CD1c-positive myeloid dendritic cell (primary cell): ENCODE measurements at regions not wholly inside any gene's neighbourhood (a gene's known extent, or its start where the extent isn't known, plus 50 kb on each side); places are given as distances from the start of the nearest gene placed in this dataset.

ENCODE experiments used
- DNase-seq: peaks from one replicate; pipeline ENCODE4 v3.0.0-alpha.2; 2016; ENCODE audit errors: extremely low spot score

DNA sequence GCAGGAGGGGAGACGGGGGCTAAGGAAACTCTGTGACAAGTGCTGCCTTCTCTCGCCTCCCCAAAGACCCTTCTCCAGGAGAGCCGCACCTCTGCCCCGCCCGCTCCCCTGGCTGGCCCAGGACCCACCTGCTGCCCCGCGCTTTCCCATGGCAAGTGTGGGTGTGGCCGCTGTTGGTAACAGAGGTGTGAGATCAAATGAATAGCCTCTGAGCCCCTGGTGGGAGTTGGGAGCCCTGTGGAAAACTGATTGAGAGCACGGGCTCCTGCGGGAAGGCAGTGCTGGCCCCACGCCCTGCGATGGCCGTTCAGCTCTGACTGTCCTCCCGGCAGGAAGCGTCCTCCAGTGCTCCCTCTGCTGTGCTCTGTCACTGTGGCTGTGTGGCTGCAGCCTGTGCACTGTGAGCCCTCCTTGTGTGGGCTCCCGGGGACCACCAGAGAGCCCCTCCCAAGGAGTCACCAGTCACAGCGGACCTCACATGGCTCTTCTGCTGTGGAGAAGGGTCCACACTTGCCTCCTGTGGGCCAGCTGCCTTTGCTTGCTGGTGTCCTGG is 1275.9 kb downstream of the BRD1 start:
- DNase-seq = no peak

DNA sequence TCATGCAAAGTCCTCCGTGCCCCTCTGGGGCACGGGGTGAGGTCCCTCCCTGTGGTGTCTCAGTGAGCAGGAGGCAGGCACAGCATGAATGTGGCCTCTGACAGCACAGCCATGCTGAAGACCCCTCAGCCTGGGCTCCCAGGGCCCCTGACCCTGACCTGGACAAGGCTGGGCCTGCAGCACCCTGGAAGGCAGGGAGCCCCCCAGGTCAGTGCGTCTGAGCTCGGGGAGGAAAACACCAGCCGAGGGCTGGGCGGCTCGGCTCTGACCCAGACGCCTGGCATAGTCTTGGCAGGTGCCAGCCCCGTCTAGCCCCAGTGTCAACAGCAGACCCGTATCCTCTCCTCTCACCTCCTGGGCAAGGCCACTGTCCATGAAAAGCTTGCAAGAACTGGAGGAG is 1276.6 kb downstream of the BRD1 start:
- no peak for DNase-seq

DNA sequence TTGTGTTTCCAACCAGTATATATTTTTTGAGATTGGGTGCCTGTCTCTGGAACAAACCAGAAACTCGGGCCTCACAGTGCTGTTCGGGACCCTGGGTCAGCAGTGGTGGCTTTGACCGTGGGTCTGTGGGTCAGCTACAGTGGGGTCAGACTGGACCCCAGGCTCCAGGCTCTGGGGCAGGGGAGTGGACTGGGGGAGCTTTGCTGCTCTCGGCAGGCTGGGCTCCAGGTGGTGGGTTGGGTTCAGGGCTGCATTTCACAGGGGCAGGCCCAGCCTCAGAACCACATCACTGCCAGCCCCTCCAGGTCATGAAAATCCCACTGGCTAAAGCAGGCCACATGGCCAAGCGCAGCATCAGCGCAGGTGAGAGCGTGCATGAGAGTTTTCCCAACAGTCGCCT is 1279.3 kb downstream of the BRD1 start:
- DNase-seq = no peak

DNA sequence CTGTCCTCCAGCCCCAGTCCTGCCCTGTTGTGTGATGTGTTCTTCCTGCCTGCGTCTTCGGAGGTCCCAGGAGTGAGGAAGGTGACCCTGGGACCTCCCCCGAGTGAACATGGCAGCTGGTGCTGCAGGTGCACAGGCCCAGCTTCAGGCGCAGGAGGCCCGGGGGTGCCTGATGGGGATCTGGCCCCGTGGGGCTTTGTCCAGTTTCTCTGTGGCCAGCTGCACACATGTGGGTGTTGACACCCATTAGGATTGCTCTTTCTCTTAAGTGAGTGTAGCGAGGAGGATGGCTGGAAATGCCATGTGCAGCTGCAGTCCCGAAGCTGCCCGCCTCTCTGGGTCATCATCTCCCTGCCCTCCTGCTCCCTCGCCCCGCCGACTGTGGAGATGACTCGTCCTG is 1279.7 kb downstream of the BRD1 start:
- no peak for DNase-seq

DNA sequence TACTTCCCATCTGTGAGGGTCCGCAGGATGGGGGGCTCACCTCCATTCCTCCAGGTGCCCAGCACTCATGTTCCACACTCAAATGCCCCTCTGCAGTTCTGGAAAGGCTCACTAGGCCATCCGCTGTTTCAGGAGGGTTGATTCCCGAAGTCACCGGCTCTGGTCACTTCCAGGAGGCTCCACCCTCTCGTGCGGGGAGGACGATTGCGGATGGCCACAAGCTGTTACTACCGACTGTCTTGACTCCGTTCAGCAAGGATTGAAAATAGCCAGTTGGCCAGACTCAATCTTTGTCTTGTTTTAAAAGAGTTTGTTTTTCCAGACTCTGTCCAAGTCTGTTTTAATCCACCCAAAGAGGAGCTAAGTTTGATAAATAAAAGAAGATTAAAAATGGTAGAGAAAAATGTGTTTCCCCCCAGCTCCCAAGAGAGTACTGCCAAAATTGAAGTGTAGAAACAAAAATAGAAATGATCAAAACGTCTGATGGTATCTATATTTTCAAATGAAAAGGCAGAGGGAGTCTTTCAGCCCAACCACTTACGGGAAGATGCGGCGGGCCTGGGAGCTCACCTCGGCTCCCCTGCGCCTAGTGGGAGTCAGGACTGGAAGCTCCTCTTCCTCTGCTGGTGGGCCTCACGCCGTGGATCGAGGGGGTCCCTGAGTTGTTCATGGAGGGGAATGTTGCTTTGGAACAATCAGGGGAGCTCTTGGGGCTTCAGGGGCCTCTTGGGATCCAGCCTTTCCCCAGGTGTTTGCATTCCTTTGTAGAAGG is 1280.8 kb downstream of the BRD1 start:
- DNase-seq = no peak

DNA sequence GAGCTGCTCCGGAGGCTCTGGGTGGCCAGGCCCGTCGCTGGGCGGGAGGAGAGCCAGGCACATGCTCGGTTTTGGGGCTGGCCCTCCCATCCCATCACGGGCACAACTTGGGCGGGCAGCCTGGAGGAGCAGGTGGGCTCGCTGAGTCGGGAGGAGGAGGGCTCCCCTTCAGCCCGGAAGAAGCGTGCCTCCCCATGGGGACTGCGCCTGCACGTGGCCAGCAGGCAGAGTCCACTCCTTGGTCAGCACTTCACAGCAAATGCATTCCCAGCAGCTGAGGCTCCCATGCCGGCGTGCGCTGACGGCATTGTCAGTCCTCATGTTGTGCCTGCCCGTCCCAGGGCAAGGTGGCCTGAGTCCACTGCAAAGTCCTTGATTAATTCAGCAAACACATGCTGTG is 1281.7 kb downstream of the BRD1 start:
- no peak for DNase-seq

DNA sequence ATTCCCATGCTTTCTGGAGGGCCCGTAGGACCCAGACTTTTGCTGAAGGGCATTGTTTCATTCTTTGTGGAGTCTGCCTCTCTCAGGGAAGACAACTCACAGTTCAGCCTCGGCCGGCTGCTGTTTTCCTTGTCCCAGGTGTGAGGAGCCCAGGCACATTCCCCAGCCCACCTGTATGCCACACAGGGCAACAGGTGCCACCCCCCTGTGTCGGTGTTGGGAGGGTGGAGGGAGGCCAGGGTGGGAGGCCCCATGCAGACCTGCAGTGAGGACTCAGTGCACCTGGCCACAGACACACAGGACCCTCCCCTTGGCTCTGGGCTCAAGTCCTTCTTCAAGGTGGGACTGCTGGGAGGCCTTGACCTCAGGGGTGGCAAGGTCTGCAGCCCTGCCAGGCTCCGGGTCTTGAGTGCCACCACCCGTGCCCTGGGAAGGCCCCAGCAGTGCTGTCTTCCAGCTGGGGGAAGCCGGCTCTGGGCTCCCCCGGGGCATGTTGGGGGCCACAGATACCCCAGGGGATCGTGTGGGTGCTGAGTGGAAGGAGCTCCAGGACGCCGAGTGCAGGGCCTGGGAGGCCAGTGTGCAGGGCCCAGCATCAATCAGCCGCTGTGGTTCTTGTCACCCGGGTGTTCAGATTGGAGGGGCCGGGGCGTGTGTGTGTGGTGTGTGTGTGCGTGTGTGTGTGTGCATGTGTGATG is 1286.1 kb downstream of the BRD1 start:
- no peak for DNase-seq

DNA sequence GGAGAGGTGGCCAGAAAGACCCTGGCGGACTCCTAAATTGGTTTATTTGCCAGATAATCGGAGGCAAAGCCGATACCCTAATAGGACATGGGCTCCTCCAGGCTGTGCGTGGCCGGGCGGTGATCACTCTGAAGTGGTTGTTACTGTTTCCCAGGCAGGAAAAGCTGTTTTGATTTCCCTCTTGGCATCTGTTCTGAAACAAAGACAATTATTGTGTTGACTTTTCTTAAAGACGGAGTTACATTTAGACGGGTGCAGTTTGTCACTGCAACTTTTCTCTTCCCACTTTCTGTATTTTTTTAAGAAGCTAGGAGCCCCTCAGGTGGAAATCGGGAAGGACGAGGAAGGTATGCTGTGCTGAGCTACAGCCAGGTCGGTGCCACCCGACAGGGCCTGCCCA is 1288.4 kb downstream of the BRD1 start:
- no peak for DNase-seq

DNA sequence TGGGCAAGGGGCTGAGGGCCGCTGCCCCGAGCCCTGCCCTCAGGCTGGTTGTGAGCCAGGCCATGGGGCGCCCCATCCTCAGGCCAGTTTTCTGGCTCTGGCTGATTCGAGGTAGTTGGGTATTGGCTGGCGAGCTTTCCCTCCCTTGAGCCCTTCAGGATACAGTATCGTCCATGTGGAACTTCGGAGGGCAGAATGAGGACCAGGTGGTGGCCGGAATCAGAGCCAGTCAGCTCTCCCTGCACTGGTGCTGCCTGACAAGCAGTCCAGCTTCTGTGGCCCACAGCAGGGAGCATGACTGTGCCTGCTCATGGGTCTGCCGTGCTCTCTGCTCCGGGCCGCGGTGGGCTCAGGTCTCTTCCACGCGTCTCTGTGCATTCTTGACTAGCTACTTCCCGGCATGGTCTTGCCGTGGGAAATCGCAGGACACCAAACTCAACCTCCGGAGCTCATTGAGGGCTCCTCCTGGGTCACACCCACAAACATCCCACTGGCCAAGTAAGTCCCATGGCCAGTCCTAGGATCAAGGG is 1289.3 kb downstream of the BRD1 start:
- no peak for DNase-seq

DNA sequence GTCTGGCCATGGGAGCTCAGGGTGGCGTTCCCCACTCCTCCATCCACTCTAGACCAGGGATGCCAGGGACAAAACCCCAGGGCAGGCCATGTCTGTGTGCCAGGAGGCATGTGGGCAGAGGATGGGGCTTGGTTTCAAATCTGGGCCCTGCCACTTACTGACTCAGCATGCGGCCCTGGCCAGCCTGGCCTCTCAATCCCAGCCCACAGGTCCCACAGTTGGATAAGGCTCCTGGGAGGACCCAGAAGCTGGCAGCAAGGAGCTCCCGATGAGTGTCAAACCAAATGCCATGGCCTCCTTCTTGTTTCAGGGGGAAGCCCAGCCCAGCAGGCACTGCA is 1290.4 kb downstream of the BRD1 start:
- no peak for DNase-seq

DNA sequence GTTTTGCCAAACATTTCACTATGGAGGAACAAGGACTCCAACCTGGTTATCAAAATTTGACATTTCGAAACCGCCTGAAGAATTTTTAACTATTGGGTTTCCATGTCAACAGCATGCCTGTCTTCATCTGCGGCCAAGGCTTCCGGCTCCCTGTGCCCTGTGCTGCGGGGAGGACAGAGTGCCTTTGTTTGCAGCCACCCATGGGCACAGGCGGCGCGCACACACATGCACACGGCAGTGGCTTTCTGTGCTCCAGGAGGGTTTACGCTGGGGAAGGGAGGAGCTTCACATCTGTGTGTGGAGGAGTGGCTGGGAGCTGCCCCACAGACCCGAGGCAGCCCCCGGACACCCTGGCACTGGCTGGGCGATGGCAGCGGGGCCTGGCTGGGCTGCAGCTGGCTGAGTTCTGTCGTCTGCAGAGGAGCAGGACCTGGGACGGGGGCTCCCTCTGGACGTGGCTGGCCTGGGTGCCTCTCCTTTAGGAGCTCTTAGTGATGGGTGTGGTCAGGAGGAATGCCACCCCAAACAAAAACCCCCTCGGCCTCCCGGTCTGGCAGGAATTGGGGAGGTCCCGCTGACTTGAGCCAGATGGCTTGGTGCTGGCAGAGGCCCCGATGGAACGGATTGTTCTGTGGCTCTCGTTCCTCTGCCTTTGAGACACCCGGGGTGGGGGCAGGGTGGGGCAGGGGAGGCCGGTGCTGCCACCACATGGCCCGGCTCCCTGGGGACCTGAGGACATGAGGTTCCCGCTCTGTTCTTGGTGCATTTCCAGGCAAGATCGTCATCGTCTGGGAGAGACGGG is 1290.9 kb downstream of the BRD1 start:
- DNase-seq = no peak

DNA sequence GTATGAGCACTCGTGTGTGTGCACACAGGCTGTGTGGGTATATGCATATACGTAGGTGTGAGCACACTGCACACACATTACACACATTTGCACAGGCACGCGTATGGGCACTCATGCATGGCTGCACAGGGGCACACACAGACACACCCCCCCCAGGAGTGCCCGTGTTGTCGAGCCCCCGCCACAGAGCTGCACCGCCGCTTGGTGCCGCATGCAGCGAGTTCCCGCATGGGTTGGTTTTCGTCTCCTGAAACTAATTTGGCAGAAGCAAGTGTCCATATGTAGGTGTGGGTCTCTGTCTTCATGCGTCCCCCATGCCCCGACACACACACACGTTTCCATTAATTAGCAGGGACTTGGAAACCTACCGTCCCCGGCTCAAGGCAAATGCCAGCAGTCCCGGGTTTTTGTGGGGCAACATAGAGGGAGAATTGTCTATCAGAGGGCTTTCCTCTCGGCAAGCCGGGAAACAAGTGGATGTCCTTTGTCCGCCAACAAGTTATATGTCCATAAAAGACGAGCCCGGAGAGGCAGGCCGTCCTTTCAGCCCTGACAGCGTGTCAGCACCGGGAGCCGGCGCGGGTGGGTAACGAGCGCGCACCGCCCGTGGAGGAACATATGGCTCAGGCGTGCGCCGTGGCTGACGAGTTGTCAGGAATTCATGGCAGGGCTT is 1291.7 kb downstream of the BRD1 start:
- DNase-seq = no peak

DNA sequence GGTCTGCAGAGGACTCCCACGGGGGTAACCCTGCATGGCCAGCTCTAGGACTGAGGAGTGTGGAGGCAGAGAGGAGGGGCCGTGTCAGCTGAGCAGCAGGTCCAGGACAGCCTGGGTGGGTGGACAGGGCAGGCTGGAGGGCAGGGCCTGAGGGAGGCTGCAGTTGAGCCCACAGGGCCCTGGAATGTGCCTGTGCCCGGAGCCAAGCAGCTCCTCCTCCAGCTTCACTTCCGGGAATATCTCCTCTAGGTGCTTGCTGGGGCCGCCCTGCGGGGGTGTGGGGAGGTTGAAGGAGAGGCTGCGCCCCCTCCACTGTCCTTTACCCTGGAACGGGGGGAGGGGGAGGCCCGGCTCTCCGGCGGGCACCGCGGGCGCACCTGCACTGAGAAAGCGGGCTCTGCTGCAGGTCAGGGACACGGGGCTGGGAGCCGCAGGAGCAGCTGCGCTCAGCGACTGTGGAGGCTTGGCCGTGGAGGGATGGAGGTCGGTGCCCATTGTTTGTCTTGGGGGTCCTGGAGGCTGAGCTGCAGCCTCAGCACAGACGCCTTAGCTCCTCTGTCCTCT is 1293.2 kb downstream of the BRD1 start:
- no peak for DNase-seq

DNA sequence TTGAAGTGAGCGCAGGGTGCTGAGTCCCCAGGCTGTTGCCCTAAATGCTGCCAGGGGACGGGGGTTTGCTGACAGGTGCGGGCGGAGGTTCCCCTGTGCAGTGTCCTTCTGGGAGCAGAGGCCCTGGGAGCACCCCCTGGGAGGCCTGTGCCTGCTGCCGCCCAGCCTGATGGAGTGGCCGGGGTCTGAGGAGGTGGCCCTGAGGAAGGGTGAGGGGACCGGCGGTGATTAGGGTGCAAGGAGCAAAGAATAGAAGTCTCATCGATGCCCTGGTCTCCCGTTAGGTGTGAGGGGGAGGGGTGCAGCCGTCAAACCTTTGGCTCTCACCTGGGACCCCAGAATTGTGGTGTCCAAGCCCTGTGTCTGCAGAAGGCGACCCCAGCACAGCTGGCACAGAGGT is 1294.7 kb downstream of the BRD1 start:
- DNase-seq = no peak

DNA sequence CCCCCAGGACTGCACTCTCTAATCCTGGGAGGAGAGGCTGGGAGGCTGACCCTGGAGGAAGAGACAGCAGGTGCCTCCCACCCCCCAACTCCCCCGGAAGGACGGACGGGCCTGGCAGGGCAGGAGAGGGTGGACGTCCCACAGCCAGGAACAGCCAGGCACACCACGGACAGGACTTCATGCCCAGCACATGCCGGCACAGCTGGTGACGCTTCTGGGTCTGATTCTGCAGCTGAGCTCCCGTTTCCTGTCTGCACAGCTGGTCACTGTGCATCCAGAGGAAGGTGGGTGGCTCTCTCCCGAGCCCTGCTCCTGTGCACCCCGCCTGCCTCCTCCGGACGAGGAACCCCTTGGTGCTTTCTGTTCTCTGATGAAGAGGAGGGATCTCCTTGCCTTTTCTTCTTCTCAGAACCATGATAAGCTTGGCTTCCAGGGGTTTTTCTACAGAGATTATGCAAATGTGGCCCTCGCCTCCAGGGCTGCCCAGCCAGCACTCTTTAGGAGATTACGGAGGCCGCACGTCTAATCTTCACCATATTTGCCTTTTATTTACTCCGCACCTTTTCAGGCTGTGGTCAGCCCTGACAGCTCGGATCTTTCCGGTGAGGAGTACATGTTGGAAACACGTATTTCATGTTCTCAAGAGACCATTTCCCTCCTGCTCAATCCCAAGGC is 1295.8 kb downstream of the BRD1 start:
- DNase-seq = no peak

DNA sequence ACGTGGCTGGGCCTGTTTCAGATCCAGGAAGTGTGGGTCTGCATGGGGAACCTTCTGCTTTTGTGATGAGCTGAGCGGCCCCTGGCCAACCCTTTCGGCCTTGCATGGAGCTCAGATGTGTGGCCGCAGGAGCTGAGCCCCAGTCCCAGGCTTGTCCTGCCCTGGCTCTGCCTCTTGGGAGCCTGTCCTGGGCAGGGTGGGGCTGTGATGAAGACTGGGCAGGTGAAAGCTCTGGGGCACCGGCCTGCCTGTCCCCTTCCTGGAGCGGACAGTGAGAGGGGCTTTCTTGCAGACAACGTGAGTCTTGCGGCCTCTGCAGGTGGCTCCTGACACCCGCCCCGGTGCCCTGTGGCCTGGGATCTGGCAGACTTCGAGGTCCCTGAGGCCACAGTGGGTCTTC is 1296.6 kb downstream of the BRD1 start:
- DNase-seq = no peak

DNA sequence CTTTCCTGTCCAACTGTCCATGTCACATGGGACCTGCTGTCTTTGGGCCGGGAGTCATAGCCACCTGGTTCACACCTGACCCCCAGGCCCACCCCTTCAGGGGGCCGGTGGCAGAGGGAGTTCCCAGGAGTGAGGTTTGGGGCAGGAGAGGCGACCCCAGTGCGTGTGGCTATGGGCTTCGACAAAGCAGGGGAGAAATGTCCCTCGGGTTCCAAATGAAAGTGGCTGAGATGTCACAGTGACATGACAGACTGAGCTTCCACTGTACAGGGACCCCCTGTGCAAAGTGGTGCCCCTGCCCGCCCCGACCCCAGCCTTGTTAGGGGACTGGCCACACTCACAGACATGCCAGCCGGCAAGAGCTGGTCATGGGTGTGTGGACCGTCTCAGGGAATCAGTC is 1297.0 kb downstream of the BRD1 start:
- DNase-seq = no peak

DNA sequence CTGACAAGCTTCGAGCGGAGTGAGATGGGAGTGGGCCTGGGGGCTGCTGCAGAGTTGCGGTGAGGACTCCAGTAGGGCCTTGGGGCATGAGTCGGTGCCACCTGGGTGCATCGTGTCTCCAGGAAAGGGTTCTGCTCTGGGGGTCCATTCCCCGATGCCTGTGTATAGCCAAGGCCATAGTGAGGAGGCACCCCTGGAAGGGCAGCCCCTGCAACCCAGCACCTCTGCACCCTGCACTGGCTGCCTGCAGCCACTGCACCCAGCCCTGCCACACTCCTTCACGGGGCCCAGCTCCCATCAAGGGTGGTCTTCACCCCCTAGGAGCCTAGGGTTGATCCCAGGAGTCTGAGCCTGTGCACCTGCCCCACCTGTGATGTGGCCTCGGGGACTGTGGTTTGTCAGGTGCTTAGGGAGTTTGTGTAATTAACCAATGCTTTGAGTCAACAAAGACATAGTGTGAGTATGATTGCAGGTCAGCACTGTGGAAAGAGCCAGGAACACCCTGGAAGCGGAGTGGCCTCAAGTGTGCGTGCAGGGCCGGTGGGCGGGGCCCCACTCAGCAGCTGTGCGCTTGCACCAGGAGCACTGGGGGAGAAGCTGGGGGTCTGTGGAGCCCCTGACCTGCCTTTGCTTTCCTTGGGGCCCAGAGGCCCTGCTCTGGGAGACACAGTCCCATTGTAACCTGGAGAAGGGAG is 1299.3 kb downstream of the BRD1 start:
- no peak for DNase-seq

DNA sequence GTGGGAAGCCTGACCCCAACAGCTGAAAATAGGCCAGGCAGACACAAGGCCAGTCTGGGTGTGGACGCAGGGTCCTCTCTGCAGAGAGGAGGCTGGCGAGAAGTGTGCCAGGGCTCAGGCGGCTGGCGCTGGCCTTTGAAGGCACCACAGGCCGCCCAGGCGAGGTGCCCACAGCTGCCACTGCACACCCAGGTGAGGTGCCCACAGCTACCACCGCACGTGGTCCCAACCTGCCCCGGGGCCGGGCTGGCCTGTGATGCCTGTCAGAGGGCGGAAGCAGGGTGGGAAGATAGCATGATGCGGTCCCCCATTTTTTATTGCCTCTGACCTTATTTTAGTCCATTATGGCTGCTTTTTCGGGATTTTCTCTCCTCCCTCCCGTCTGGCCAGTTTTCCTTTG is 1303.9 kb downstream of the BRD1 start:
- DNase-seq = no peak

DNA sequence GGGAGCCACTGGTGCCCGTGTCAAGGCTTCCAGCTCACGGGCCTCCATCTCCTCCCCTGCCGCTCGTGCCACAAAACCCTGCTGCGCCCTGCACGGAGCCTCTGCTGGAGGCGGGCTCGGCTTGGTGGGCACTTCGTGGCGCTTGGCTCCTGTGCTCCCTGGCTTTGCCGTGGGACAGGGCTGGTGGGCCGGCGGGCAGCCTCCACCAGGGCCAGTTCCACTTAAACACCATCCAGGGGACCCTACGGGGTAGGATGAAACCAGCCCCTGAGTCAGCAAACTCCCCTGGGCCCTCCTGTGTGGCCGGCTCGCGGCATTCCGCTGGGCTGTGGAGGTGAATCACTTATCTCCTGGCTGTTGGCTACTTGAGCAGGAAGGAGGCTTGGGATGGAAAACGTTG is 1304.6 kb downstream of the BRD1 start:
- no peak for DNase-seq
